HepG2 (cell line): ENCODE measurements at regions not wholly inside any gene's neighbourhood (a gene's known extent, or its start where the extent isn't known, plus 50 kb on each side); places are given as distances from the start of the nearest gene placed in this dataset.

Experiments used
- ATAC-seq: fragments of 200-7000 bp; cut with Tn5 transposase; 3 replicates; pipeline ENCODE4 v1.9.1; 2020; ENCODE audit warnings: mild to moderate bottlenecking, moderate library complexity
- BruUV-seq: library from RNA; stranded (reverse); fragments of 400-500 nt; replicated peaks from 2 replicates; lab custom pipeline; 2021; lab: Mats Ljungman, UMichigan
- CTCF ChIA-PET: fragments of 300-600 bp; formaldehyde crosslinking; extraction: SDS; loops from one replicate; lab custom pipeline; 2021; ENCODE audit warnings: low total read pairs, inconsistent platforms, low intra/inter-chr PET ratio; lab: Yijun Ruan, JAX
- POLR2A ChIA-PET: fragments of 350-600 bp; sonication (Branson Sonifier 250); formaldehyde crosslinking; loops from one replicate; lab custom pipeline; 2020; ENCODE audit warnings: antibody characterized with exemption, inconsistent platforms; lab: Yijun Ruan, JAX
- DNase-seq: peaks from one replicate; pipeline ENCODE4 v3.0.0-alpha.2; 2015; ENCODE audit warnings: low spot score
- FAIRE-seq: peaks from 3 replicates; lab custom pipeline; 2011; peaks lifted over from hg19 to GRCh38; lab: Jason Lieb, UNC
- H2AFZ ChIP-seq: one replicate; pipeline ENCODE4 v1.6.1; 2011; ENCODE audit warnings: low read length, inconsistent platforms
- H3K27ac ChIP-seq: fragments of 300-600 bp; 3 replicates; pipeline ENCODE4 v1.8.0; 2011; ENCODE audit warnings: mixed run types, mild to moderate bottlenecking, mixed read lengths, low read length, inconsistent platforms; ENCODE audit not compliant: insufficient read depth; ENCODE audit errors: extremely low read length
- H3K27me3 ChIP-seq, 2 experiments: fragments of 200-600 bp in 1 of 2; 2 replicates in 1 of 2; 3 replicates in 1 of 2; pipeline versions ENCODE4 v1.6.0 to v1.8.0; 2011; ENCODE audit warnings: low read length in 2 of 2, mild to moderate bottlenecking in 2 of 2, moderate library complexity in 2 of 2, inconsistent platforms in 1 of 2; ENCODE audit not compliant: insufficient read depth in 2 of 2, control insufficient read depth in 1 of 2
- H3K36me3 ChIP-seq, 2 experiments: fragments of 200-600 bp in 1 of 2; replicated peaks in 1 of 2; 2 replicates in 1 of 2; 3 replicates in 1 of 2; pipeline versions ENCODE4 v1.5.1 to v1.8.0; 2011; ENCODE audit warnings: low read length in 2 of 2, inconsistent platforms in 1 of 2; ENCODE audit not compliant: insufficient read depth in 2 of 2, control insufficient read depth in 1 of 2
- H3K4me1 ChIP-seq: 2 replicates; pipeline ENCODE4 v1.5.1; 2012; ENCODE audit warnings: low read length, inconsistent platforms; ENCODE audit not compliant: insufficient read depth
- H3K4me2 ChIP-seq: 2 replicates; pipeline ENCODE4 v1.6.0; 2011; ENCODE audit warnings: low read depth, low read length, inconsistent platforms
- H3K4me3 ChIP-seq, 3 experiments: fragments of 200-600 bp in 1 of 3; sonication (generic), shearing (Covaris generic) in 1 of 3; replicated peaks in 1 of 3; 2 replicates each; pipeline ENCODE4 v1.5.1; 2011 to 2016; ENCODE audit warnings: low read length in 3 of 3, inconsistent platforms in 2 of 3, low read depth in 2 of 3, mild to moderate bottlenecking in 2 of 3, control low read depth in 1 of 3, mixed read lengths in 1 of 3; ENCODE audit not compliant: insufficient read depth in 1 of 3
- H3K79me2 ChIP-seq: one replicate; pipeline ENCODE4 v1.6.1; 2011; ENCODE audit warnings: low read length, inconsistent platforms; ENCODE audit not compliant: insufficient read depth
- H3K9ac ChIP-seq: 2 replicates; pipeline ENCODE4 v1.6.0; 2011; ENCODE audit warnings: mild to moderate bottlenecking, low read depth, low read length, inconsistent platforms; ENCODE audit not compliant: insufficient read depth
- H3K9me3 ChIP-seq: 2 replicates; pipeline ENCODE4 v1.5.1; 2012; ENCODE audit warnings: mild to moderate bottlenecking, low read length
- H4K20me1 ChIP-seq: 2 replicates; pipeline ENCODE4 v1.6.0; 2011; ENCODE audit warnings: inconsistent platforms, mild to moderate bottlenecking, low read length, moderate library complexity; ENCODE audit not compliant: insufficient read depth
- AKAP8 ChIP-seq: sonication (generic); formaldehyde crosslinking; IDR thresholded peaks from 2 replicates; pipeline ENCODE4 v1.5.1; 2020; ENCODE audit warnings: mild to moderate bottlenecking, missing genetic modification reagents
- CEBPB ChIP-seq: IDR thresholded peaks from 2 replicates; pipeline ENCODE4 v1.6.1; 2011; ENCODE audit warnings: low read depth, low read length, improper control_type of control experiment, borderline replicate concordance
- EZH2 ChIP-seq: conservative IDR thresholded peaks from 2 replicates; pipeline ENCODE4 v1.6.1; 2012; ENCODE audit warnings: mild to moderate bottlenecking, low read depth, low read length, moderate library complexity
- FOXK1 ChIP-seq: sonication (generic); formaldehyde crosslinking; IDR thresholded peaks from 2 replicates; pipeline ENCODE4 v1.4.0; 2020; ENCODE audit warnings: low read depth, missing genetic modification reagents, borderline replicate concordance
- HHEX ChIP-seq: IDR thresholded peaks from 2 replicates; pipeline ENCODE4 v1.6.1; 2016; ENCODE audit warnings: control low read depth
- KAT2B ChIP-seq: fragments of 150-350 bp; IDR thresholded peaks from 2 replicates; pipeline ENCODE4 v1.6.1; 2014; ENCODE audit warnings: low read depth, low read length, borderline replicate concordance
- MAFF ChIP-seq: IDR thresholded peaks from 2 replicates; pipeline ENCODE4 v1.6.1; 2011; ENCODE audit warnings: low read depth, low read length, improper control_type of control experiment
- TBX3 ChIP-seq: fragments of 450-650 bp; IDR thresholded peaks from 2 replicates; pipeline ENCODE4 v1.6.1; 2017; ENCODE audit warnings: antibody characterized with exemption, mild to moderate bottlenecking, inconsistent platforms, borderline replicate concordance
- ZBED4 ChIP-seq: sonication (generic); formaldehyde crosslinking; IDR thresholded peaks from 2 replicates; pipeline ENCODE4 v1.4.0; 2020; ENCODE audit warnings: missing genetic modification reagents, borderline replicate concordance
- ZNF616 ChIP-seq: sonication (generic); formaldehyde crosslinking; IDR thresholded peaks from 2 replicates; pipeline ENCODE4 v1.5.0; 2020; ENCODE audit warnings: low read depth, mild to moderate bottlenecking, missing genetic modification reagents
- ZNF747 ChIP-seq: sonication (generic); formaldehyde crosslinking; IDR thresholded peaks from 2 replicates; pipeline ENCODE4 v1.8.1; 2023; ENCODE audit warnings: missing genetic modification reagents, mild to moderate bottlenecking, borderline replicate concordance
- ZNF749 ChIP-seq: sonication (generic); formaldehyde crosslinking; IDR thresholded peaks from 2 replicates; pipeline ENCODE4 v1.8.0; 2022; ENCODE audit warnings: mild to moderate bottlenecking, missing genetic modification reagents, moderate library complexity, borderline replicate concordance
- ZNF878 ChIP-seq: sonication (generic); formaldehyde crosslinking; IDR thresholded peaks from 2 replicates; pipeline ENCODE4 v1.8.1; 2023; ENCODE audit warnings: mild to moderate bottlenecking, missing genetic modification reagents, moderate library complexity
- WGBS: methylation state at CpG from one replicate; pipeline ENCODE4 v1.1.6; 2017; ENCODE audit warnings: low lambda C conversion rate; 5-methylcytosine and 5-hydroxymethylcytosine counted together
- in situ Hi-C: cut with HindIII; loops from 2 replicates; pipeline ENCODE4 v1.10.0; 2017; ENCODE audit warnings: low pct_unique_long_range_greater_than_20kb; ENCODE audit not compliant: extremely low pct_ligation_motif_present
- intact Hi-C: fragments of 100-400 bp; cut with micrococcal nuclease; formaldehyde crosslinking; loops from one replicate; pipeline ENCODE4 v1.10.0; 2022; ENCODE audit not compliant: unreplicated experiment
- TF ChIP-seq, protein P1 (sequence below): sonication (generic); formaldehyde crosslinking; IDR thresholded peaks from 2 replicates; pipeline ENCODE4 v1.5.0; 2020; ENCODE audit warnings: mild to moderate bottlenecking, missing genetic modification reagents, borderline replicate concordance
- TF ChIP-seq, protein P2 (sequence below): IDR thresholded peaks from 2 replicates; pipeline ENCODE4 v1.6.1; 2018; ENCODE audit warnings: missing genetic modification reagents, mild to moderate bottlenecking, missing compliant biosample characterization
- TF ChIP-seq, protein P3 (sequence below): fragments of 450-650 bp; IDR thresholded peaks from 2 replicates; pipeline ENCODE4 v1.6.1; 2016

- H3K4me2 ChIP-seq, result no peak overlapping the region
- in situ Hi-C loops (no loop called here), intact Hi-C loops (no loop called here)
- DNase-seq (no peak), FAIRE-seq (no peak), ATAC-seq (no peak)
- ChIA-PET CTCF (no interaction called here), POLR2A (no interaction called here)
- BruUV-seq, result no TSS peak
- no peak for TF ChIP-seq TBX3
- TF ChIP-seq, protein P1, sequence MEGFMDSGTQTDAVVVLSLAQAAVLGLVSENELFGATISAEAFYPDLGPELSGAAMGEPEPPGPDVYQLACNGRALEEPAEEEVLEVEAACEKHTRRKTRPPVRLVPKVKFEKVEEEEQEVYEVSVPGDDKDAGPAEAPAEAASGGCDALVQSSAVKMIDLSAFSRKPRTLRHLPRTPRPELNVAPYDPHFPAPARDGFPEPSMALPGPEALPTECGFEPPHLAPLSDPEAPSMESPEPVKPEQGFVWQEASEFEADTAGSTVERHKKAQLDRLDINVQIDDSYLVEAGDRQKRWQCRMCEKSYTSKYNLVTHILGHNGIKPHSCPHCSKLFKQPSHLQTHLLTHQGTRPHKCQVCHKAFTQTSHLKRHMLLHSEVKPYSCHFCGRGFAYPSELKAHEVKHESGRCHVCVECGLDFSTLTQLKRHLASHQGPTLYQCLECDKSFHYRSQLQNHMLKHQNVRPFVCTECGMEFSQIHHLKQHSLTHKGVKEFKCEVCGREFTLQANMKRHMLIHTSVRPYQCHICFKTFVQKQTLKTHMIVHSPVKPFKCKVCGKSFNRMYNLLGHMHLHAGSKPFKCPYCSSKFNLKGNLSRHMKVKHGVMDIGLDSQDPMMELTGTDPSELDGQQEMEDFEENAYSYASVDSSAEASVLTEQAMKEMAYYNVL (CRISPR knock-in tag), result no peak
- no peak for TF ChIP-seq ZNF616 (CRISPR knock-in tag)
- no peak for TF ChIP-seq HHEX (CRISPR knock-in tag)
- no peak for TF ChIP-seq ZNF747 (CRISPR knock-in tag)
- no peak for TF ChIP-seq KAT2B
- no peak for TF ChIP-seq AKAP8 (CRISPR knock-in tag)
- TF ChIP-seq ZNF878 (CRISPR knock-in tag), result no peak
- no peak for TF ChIP-seq FOXK1 (CRISPR knock-in tag)
- no peak for TF ChIP-seq EZH2
- no peak for TF ChIP-seq ZNF749 (CRISPR knock-in tag)
- TF ChIP-seq, protein P2, sequence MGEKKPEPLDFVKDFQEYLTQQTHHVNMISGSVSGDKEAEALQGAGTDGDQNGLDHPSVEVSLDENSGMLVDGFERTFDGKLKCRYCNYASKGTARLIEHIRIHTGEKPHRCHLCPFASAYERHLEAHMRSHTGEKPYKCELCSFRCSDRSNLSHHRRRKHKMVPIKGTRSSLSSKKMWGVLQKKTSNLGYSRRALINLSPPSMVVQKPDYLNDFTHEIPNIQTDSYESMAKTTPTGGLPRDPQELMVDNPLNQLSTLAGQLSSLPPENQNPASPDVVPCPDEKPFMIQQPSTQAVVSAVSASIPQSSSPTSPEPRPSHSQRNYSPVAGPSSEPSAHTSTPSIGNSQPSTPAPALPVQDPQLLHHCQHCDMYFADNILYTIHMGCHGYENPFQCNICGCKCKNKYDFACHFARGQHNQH, result no peak
- TF ChIP-seq MAFF, result no peak
- TF ChIP-seq ZBED4, result no peak
- no peak for TF ChIP-seq CEBPB
- TF ChIP-seq, protein P3, sequence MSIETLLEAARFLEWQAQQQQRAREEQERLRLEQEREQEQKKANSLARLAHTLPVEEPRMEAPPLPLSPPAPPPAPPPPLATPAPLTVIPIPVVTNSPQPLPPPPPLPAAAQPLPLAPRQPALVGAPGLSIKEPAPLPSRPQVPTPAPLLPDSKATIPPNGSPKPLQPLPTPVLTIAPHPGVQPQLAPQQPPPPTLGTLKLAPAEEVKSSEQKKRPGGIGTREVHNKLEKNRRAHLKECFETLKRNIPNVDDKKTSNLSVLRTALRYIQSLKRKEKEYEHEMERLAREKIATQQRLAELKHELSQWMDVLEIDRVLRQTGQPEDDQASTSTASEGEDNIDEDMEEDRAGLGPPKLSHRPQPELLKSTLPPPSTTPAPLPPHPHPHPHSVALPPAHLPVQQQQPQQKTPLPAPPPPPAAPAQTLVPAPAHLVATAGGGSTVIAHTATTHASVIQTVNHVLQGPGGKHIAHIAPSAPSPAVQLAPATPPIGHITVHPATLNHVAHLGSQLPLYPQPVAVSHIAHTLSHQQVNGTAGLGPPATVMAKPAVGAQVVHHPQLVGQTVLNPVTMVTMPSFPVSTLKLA, result no peak
- no peaks in the 10 kb centered on the region for H3K36me3 ChIP-seq
- no peaks in the 10 kb centered on the region for H4K20me1 ChIP-seq
- H3K27me3 ChIP-seq, result no peaks in the 10 kb centered on the region
- no peak overlapping the region for H2AFZ ChIP-seq
- no peaks in the 10 kb centered on the region for H3K4me1 ChIP-seq
- H3K27ac ChIP-seq, result no peak overlapping the region
- WGBS, result 3% methylated on average over 2 of the region's 2 CpGs
- no peak overlapping the region for H3K4me3 ChIP-seq
- H3K9ac ChIP-seq, result no peak overlapping the region
- no peaks in the 10 kb centered on the region for H3K79me2 ChIP-seq
- H3K9me3 ChIP-seq, result no peaks in the 10 kb centered on the region
Observed at GRCh38 chr13:106118050-106118449, 417.4 kb downstream of the EFNB2 start.
